ENCODE measurements at regions not wholly inside any gene's neighbourhood (a gene's known extent, or its start where the extent isn't known, plus 50 kb on each side); places are given as distances from the start of the nearest gene placed in this dataset.

- peak overlapping the region; percentile 75 for H3K27ac ChIP-seq
- H3K27me3 ChIP-seq: no peaks in the 10 kb centered on the region
- peak in 2 of 3 donors; percentile 63 to 67 for TF ChIP-seq POLR2AphosphoS5 (IDR thresholded peaks at IDR 0.05)
- no peak for TF ChIP-seq EP300 (IDR thresholded peaks at IDR 0.05)
- H3K4me3 ChIP-seq: no peak overlapping the region
- DNase-seq (ENCODE audit: low spot score in 2 of 2): no peak
- H3K4me1 ChIP-seq: peaks cover 34% of the 10 kb centered on the region
- no peaks in the 10 kb centered on the region for H3K36me3 ChIP-seq
- H3K9me3 ChIP-seq: no peaks in the 10 kb centered on the region
- WGBS: 31% methylated on average over 3 of the region's 3 CpGs
Measured at GRCh38 chr5:74288448-74289108, 351.9 kb downstream of the ENC1 start.

- H3K9me3 ChIP-seq: no peaks in the 10 kb centered on the region
- no peak overlapping the region for H3K4me3 ChIP-seq
- TF ChIP-seq POLR2AphosphoS5 (IDR thresholded peaks at IDR 0.05) (no peak), POLR2A (IDR thresholded peaks at IDR 0.05) (no peak)
- TF ChIP-seq, protein P1, sequence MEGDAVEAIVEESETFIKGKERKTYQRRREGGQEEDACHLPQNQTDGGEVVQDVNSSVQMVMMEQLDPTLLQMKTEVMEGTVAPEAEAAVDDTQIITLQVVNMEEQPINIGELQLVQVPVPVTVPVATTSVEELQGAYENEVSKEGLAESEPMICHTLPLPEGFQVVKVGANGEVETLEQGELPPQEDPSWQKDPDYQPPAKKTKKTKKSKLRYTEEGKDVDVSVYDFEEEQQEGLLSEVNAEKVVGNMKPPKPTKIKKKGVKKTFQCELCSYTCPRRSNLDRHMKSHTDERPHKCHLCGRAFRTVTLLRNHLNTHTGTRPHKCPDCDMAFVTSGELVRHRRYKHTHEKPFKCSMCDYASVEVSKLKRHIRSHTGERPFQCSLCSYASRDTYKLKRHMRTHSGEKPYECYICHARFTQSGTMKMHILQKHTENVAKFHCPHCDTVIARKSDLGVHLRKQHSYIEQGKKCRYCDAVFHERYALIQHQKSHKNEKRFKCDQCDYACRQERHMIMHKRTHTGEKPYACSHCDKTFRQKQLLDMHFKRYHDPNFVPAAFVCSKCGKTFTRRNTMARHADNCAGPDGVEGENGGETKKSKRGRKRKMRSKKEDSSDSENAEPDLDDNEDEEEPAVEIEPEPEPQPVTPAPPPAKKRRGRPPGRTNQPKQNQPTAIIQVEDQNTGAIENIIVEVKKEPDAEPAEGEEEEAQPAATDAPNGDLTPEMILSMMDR (IDR thresholded peaks at IDR 0.05): no peak
- no peaks in the 10 kb centered on the region for H3K27me3 ChIP-seq
- H3K36me3 ChIP-seq: no peaks in the 10 kb centered on the region
- peak overlapping the region; percentile 42 for H3K27ac ChIP-seq
- WGBS: 90% methylated on average over 4 of the region's 4 CpGs
- H3K4me1 ChIP-seq: peaks cover 29% of the 10 kb centered on the region
- peak in 1 of 2 donors; percentile 64 for DNase-seq (ENCODE audit: low spot score in 2 of 2)
Measured at GRCh38 chr5:74288038-74288437, 352.5 kb downstream of the ENC1 start.

DNA sequence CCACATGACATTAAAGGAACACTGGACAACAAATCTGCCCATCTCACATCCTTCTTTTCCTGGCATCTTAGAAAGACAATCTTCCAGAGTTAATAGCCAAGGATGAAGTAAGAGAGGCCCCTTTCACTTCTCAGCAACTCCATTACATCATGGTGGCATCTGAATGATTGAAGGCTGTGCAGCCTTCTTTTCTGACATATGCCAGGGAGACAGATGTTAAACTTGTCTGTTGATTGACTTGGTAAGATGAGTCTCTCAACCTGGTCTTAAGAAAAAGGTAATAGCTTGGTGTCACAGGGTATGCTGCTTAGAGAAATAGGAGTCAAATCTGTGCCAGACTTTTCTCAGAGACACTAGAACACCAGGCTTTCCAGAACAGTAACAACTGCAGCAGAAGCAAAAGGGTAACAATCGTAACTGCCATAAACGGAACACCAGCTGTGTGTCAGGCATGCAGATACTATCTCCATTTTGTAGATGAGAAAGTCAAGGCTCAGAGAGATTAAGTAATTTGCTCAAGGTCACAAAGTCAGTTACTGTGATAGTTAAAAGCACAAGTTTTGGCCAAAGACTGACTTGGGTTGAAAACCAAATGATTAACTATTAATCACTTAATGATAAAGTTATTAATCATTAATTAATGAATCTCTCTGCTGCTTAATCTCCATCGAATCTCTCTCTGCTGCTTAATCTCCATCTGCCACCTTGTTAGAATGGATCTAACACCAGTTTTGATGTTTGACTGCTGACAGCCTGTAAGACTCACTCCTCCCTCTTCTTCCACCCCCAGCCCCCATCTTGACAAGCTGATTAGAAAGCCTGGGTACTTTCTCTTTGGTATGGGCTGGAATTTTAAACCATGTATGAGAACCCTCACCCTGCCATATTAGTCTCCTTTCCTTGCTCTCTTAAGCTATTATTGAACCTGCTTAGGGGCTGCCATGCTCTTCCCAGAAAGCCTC is 353.5 kb downstream of the ENC1 start:
- TF ChIP-seq POLR2AphosphoS5 (IDR thresholded peaks at IDR 0.05) (no peak), EP300 (IDR thresholded peaks at IDR 0.05) (no peak), POLR2A (IDR thresholded peaks at IDR 0.05) (no peak)
- TF ChIP-seq, protein P1 (IDR thresholded peaks at IDR 0.05): no peak
- WGBS: 68% methylated on average over 3 of the region's 3 CpGs
- H3K27ac ChIP-seq: no peak overlapping the region
- H3K36me3 ChIP-seq: no peaks in the 10 kb centered on the region
- DNase-seq (ENCODE audit: low spot score in 2 of 2): no peak
- peaks cover 24% of the 10 kb centered on the region for H3K4me1 ChIP-seq
- no peak overlapping the region for H3K4me3 ChIP-seq
- H3K27me3 ChIP-seq: no peaks in the 10 kb centered on the region
- H3K9me3 ChIP-seq: no peaks in the 10 kb centered on the region

DNA sequence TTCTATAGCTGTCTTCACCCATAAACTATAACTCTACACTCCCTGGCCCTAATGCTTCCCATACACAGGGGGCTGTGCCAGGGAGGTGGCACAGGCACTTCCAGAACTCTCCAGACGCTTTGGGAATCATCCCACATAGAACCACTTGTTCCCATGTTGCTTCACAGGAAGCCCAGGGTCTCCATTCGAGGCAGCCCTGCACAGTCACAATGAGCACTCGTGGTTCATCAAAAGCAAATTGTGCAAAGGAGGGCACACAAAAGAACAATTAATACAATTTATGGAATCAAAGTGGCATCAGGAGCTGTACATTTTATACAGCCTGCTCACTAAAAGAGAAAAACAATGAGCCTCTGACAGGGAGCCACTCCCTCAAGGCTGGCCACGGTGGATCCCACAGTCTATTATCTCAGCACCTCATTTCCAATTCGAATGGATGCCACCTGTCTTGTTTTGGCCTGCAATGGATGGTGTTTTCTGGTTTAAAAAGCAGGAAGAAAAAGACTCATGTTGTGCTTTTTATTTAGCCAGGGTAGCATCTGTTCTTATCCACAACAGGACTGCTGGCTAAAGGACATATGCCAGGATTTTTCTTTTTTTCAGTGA is 354.8 kb downstream of the ENC1 start:
- H3K4me1 ChIP-seq: peaks cover 24% of the 10 kb centered on the region
- WGBS: 52% methylated on average over 5 of the region's 5 CpGs

DNA sequence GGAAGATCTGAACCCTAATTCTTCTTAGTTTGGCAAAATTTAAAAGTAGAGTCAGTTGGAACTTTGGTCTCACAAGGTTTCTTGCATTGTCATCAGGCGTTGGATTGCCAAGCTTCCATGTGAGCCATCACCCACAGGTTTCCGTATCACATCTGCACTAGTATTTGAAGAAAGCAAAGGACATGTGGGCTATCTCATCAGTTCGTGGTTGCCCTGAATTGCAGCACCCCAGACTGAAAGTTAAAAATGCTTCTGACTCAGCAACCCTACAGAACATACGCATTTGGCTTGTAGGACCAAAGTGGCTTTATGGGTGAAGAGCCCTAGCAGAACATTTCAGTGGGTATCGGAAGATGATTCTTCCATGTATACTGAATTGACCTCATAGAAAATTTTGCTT is 358.0 kb downstream of the ENC1 start:
- DNase-seq (ENCODE audit: low spot score in 2 of 2): no peak
- WGBS: 91% methylated on average over 5 of the region's 5 CpGs
- Histone ChIP-seq H3K27me3 (no peaks in the 10 kb centered on the region), H3K4me3 (no peak overlapping the region), H3K9me3 (no peaks in the 10 kb centered on the region), H3K36me3 (no peaks in the 10 kb centered on the region), H3K27ac (no peak overlapping the region), H3K4me1 (peaks cover 2% of the 10 kb centered on the region)
- no peak for TF ChIP-seq POLR2A (IDR thresholded peaks at IDR 0.05)
- no peak for TF ChIP-seq POLR2AphosphoS5 (IDR thresholded peaks at IDR 0.05)
- TF ChIP-seq, protein P1 (IDR thresholded peaks at IDR 0.05): no peak
- no peak for TF ChIP-seq EP300 (IDR thresholded peaks at IDR 0.05)

More for the DNA sequence above, 354.8 kb downstream of the ENC1 start:
- H3K9me3 ChIP-seq: no peaks in the 10 kb centered on the region
- no peak for DNase-seq (ENCODE audit: low spot score in 2 of 2)
- no peak overlapping the region for H3K4me3 ChIP-seq
- H3K27ac ChIP-seq: no peak overlapping the region
- TF ChIP-seq, protein P1 (IDR thresholded peaks at IDR 0.05): no peak
- TF ChIP-seq POLR2AphosphoS5 (IDR thresholded peaks at IDR 0.05): no peak
- H3K27me3 ChIP-seq: no peaks in the 10 kb centered on the region
- H3K36me3 ChIP-seq: no peaks in the 10 kb centered on the region
